Astrocyte of the cerebellum (primary cell): ENCODE measurements at regions not wholly inside any gene's neighbourhood (a gene's known extent, or its start where the extent isn't known, plus 50 kb on each side); places are given as distances from the start of the nearest gene placed in this dataset.
A peak's percentile ranks its signal among the peaks of the same experiment; 100 is the strongest.
"Not testable (repeated sequence)": the region's sequence is repeated elsewhere in the genome, so short reads cannot be mapped to it uniquely, and the experiment has no call there.

Experiments used
- DNase-seq: peaks from one replicate; pipeline ENCODE4 v3.0.0-alpha.2; 2011; ENCODE audit warnings: low read depth
- H3K4me3 ChIP-seq: 2 replicates; pipeline ENCODE4 v1.5.1; 2011; ENCODE audit warnings: mild to moderate bottlenecking, low read depth, low read length, moderate library complexity
- CTCF ChIP-seq: IDR thresholded peaks from 2 replicates; pipeline ENCODE4 v1.5.1; 2012; ENCODE audit warnings: low read length, low read depth, moderate library complexity, mild to moderate bottlenecking; ENCODE audit errors: missing control alignments
- in situ Hi-C: cut with HindIII; loops from 2 replicates; pipeline ENCODE4 v1.10.0; 2017; ENCODE audit warnings: low sequenced_read_pairs

DNA sequence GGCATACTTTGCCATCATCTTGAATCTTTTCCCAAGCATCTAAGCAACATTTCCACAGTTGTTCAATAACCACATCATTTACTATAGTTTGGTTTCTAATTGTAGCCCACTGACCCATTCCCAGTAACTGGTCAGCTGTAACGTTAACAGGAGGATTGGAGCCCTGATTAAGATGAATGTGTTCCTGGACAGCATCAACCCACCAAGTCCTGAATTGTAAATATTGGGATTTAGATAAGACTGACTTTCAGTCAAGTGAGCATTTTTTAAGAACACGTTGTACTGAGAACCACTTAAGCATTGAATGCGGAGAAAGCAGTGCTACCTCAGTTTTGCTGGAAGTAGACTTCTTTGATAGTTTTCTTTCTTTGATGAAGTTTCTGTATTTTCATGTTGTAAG lies 53.3 kb upstream of the ARL4D start:
- DNase-seq, H3K4me3 ChIP-seq, in situ Hi-C loops: not testable (repeated sequence)

- in situ Hi-C loops, result no loop called here
- TF ChIP-seq CTCF, result no peak
Measured at GRCh38 chr17:43344685-43345084, 54.1 kb upstream of the ARL4D start.

GRCh38 chr17:43342589-43342890 lies 56.3 kb upstream of the ARL4D start:
- no peak for TF ChIP-seq CTCF
- in situ Hi-C loops, result no loop called here
- DNase-seq, result no peak
- no peak overlapping the region for H3K4me3 ChIP-seq

More at GRCh38 chr17:43344685-43345084, 54.1 kb upstream of the ARL4D start:
- no peak for DNase-seq
- no peak overlapping the region for H3K4me3 ChIP-seq

GRCh38 chr17:43341715-43342588 lies 56.8 kb upstream of the ARL4D start:
- no peak for TF ChIP-seq CTCF
- no peak overlapping the region for H3K4me3 ChIP-seq
- peak; percentile 29 for DNase-seq
- in situ Hi-C loops, result no loop called here

- no peak overlapping the region for H3K4me3 ChIP-seq
- in situ Hi-C loops, result no loop called here
- DNase-seq, result no peak
- TF ChIP-seq CTCF, result peak; percentile 79
Measured at GRCh38 chr17:43338886-43339516, 59.8 kb upstream of the ARL4D start.

- H3K4me3 ChIP-seq, result no peak overlapping the region
- DNase-seq, result no peak
- in situ Hi-C loops, result no loop called here
- no peak for TF ChIP-seq CTCF
Measured at GRCh38 chr17:43337684-43338428, 60.9 kb upstream of the ARL4D start.
